Liver (tissue), 8 donors: ENCODE measurements at regions not wholly inside any gene's neighbourhood (a gene's known extent, or its start where the extent isn't known, plus 50 kb on each side); places are given as distances from the start of the nearest gene placed in this dataset.

Experiments used
- DNase-seq: peaks from one replicate; pipeline ENCODE4 v3.0.0-alpha.2; 2017; ENCODE audit warnings: low spot score
- H3K27ac ChIP-seq, 2 donors: one replicate each; pipeline ENCODE4 v1.7.0; 2013; ENCODE audit warnings: inconsistent platforms in 2 of 2, low read length in 2 of 2, control low read depth in 1 of 2, low read depth in 1 of 2, mild to moderate bottlenecking in 1 of 2
- H3K27me3 ChIP-seq, 4 donors: one replicate each; pipeline versions ENCODE4 v1.6.1 to v1.7.0; 2013; ENCODE audit warnings: low read length in 3 of 4, inconsistent platforms in 1 of 4, mild to moderate bottlenecking in 1 of 4, moderate library complexity in 1 of 4; ENCODE audit not compliant: control insufficient read depth in 4 of 4, insufficient read depth in 4 of 4
- H3K36me3 ChIP-seq, 4 donors: one replicate each; pipeline versions ENCODE4 v1.6.1 to v1.7.0; 2013; ENCODE audit warnings: low read length in 3 of 4, mild to moderate bottlenecking in 3 of 4, low read depth in 1 of 4, moderate library complexity in 1 of 4; ENCODE audit not compliant: control insufficient read depth in 4 of 4, insufficient read depth in 3 of 4
- H3K4me1 ChIP-seq, 4 donors: one replicate each; pipeline versions ENCODE4 v1.6.1 to v1.7.0; 2013; ENCODE audit warnings: low read length in 3 of 4, mild to moderate bottlenecking in 3 of 4, moderate library complexity in 1 of 4; ENCODE audit not compliant: control insufficient read depth in 4 of 4, insufficient read depth in 4 of 4
- H3K4me3 ChIP-seq, 3 donors: one replicate each; pipeline versions ENCODE4 v1.6.1 to v1.7.0; 2013; ENCODE audit warnings: low read length in 3 of 3, control low read depth in 1 of 3, low read depth in 1 of 3, mild to moderate bottlenecking in 1 of 3
- H3K9ac ChIP-seq, 2 donors: one replicate each; pipeline ENCODE4 v1.7.0; 2013; ENCODE audit warnings: low read length in 2 of 2, mild to moderate bottlenecking in 2 of 2, moderate library complexity in 2 of 2, control low read depth in 1 of 2, low read depth in 1 of 2
- H3K9me3 ChIP-seq, 4 donors: one replicate each; pipeline versions ENCODE4 v1.6.1 to v1.7.0; 2013; ENCODE audit warnings: low read length in 3 of 4; ENCODE audit not compliant: control insufficient read depth in 4 of 4
- ATF3 ChIP-seq: IDR thresholded peaks from 2 replicates; pipeline ENCODE4 v1.6.1; 2016; ENCODE audit warnings: antibody characterized with exemption
- CTCF ChIP-seq: fragments of 150-350 bp; IDR thresholded peaks from 2 replicates; pipeline ENCODE4 v1.5.1; 2017; ENCODE audit warnings: improper control_type of control experiment, low read depth, low read length; ENCODE audit not compliant: missing input control
- EGR1 ChIP-seq, 2 donors: IDR thresholded peaks; 2 replicates each; pipeline ENCODE4 v1.6.1; 2016 to 2018; ENCODE audit warnings: antibody characterized with exemption in 2 of 2, low read depth in 2 of 2
- FOXA2 ChIP-seq: IDR thresholded peaks from 2 replicates; pipeline ENCODE4 v1.6.1; 2016; ENCODE audit warnings: antibody characterized with exemption
- GABPA ChIP-seq, 2 donors: IDR thresholded peaks in 1 of 2; conservative IDR thresholded peaks in 1 of 2; 2 replicates each; pipeline ENCODE4 v1.6.1; 2016; ENCODE audit warnings: antibody characterized with exemption in 2 of 2, mild to moderate bottlenecking in 1 of 2, moderate library complexity in 1 of 2
- HNF4A ChIP-seq, 2 donors: conservative IDR thresholded peaks; 2 replicates each; pipeline ENCODE4 v1.6.1; 2016; ENCODE audit warnings: antibody characterized with exemption in 2 of 2, mild to moderate bottlenecking in 2 of 2
- HNF4G ChIP-seq: IDR thresholded peaks from 2 replicates; pipeline ENCODE4 v1.6.1; 2016; ENCODE audit warnings: antibody characterized with exemption
- JUND ChIP-seq, 2 donors: IDR thresholded peaks; 2 replicates each; pipeline ENCODE4 v1.6.1; 2016; ENCODE audit warnings: antibody characterized with exemption in 2 of 2
- MAX ChIP-seq: IDR thresholded peaks from 2 replicates; pipeline ENCODE4 v1.6.1; 2016; ENCODE audit warnings: antibody characterized with exemption
- NR2F2 ChIP-seq: IDR thresholded peaks from 2 replicates; pipeline ENCODE4 v1.6.1; 2016; ENCODE audit warnings: antibody characterized with exemption
- RAD21 ChIP-seq, 2 donors: IDR thresholded peaks; 2 replicates each; pipeline ENCODE4 v1.6.1; 2016; ENCODE audit warnings: antibody characterized with exemption in 2 of 2, mild to moderate bottlenecking in 2 of 2
- REST ChIP-seq: IDR thresholded peaks from 2 replicates; pipeline ENCODE4 v1.6.1; 2016; ENCODE audit warnings: antibody characterized with exemption, mild to moderate bottlenecking
- RXRA ChIP-seq, 2 donors: IDR thresholded peaks; 2 replicates each; pipeline ENCODE4 v1.6.1; 2017 to 2018; ENCODE audit warnings: antibody characterized with exemption in 2 of 2, mild to moderate bottlenecking in 1 of 2
- SP1 ChIP-seq: IDR thresholded peaks from 2 replicates; pipeline ENCODE4 v1.6.1; 2018; ENCODE audit warnings: antibody characterized with exemption, mild to moderate bottlenecking
- TAF1 ChIP-seq: conservative IDR thresholded peaks from 2 replicates; pipeline ENCODE4 v1.6.1; 2016; ENCODE audit warnings: antibody characterized with exemption, mild to moderate bottlenecking
- YY1 ChIP-seq: IDR thresholded peaks from 2 replicates; pipeline ENCODE4 v1.6.1; 2016; ENCODE audit warnings: antibody characterized with exemption, mild to moderate bottlenecking
- ZBTB33 ChIP-seq: IDR thresholded peaks from 2 replicates; pipeline ENCODE4 v1.6.1; 2016; ENCODE audit warnings: antibody characterized with exemption
- WGBS: extraction: QIAGEN DNeasy Blood & Tissue Kit; methylation state at CpG from one replicate; pipeline ENCODE4 v1.1.7; 2013; 5-methylcytosine and 5-hydroxymethylcytosine counted together
- donor health status: healthy.
- donor health status: healthy.
- donor health status: healthy.
- donor health status: healthy.
- donor health status: healthy.

- no peak overlapping the region for H3K9ac ChIP-seq
- 90% methylated on average over 18 of the region's 18 CpGs for WGBS
- no peak for DNase-seq
Measured at GRCh38 chr13:111666164-111666776, 345.8 kb downstream of the TEX29 start.

GRCh38 chr13:111667757-111668156 is 347.3 kb downstream of the TEX29 start:
- Histone ChIP-seq H3K27ac (no peak overlapping the region), H3K36me3 (no peaks in the 10 kb centered on the region), H3K9ac (no peak overlapping the region), H3K4me1 (no peaks in the 10 kb centered on the region), H3K27me3 (no peaks in the 10 kb centered on the region), H3K9me3 (no peaks in the 10 kb centered on the region), H3K4me3 (no peak overlapping the region)
- TF ChIP-seq JUND (IDR thresholded peaks at IDR 0.05): no peak
- no peak for TF ChIP-seq RXRA (IDR thresholded peaks at IDR 0.05)
- no peak for TF ChIP-seq EGR1 (IDR thresholded peaks at IDR 0.05; ENCODE audit: low read depth in 2 of 2)
- no peak for TF ChIP-seq NR2F2
- no peak for TF ChIP-seq HNF4A (conservative IDR thresholded peaks at IDR 0.05)
- no peak for TF ChIP-seq HNF4G
- no peak for TF ChIP-seq CTCF
- TF ChIP-seq REST: no peak
- TF ChIP-seq SP1: no peak
- TF ChIP-seq TAF1: no peak
- TF ChIP-seq FOXA2: no peak
- TF ChIP-seq ATF3: no peak
- TF ChIP-seq YY1: no peak
- TF ChIP-seq MAX: no peak
- no peak for TF ChIP-seq ZBTB33
- TF ChIP-seq GABPA (IDR thresholded peaks at IDR 0.05 in 1 of 2, conservative IDR thresholded peaks at IDR 0.05 in 1 of 2): no peak
- no peak for TF ChIP-seq RAD21 (IDR thresholded peaks at IDR 0.05)
- DNase-seq: no peak
- WGBS: 93% methylated on average over 7 of the region's 7 CpGs

More at GRCh38 chr13:111666164-111666776, 345.8 kb downstream of the TEX29 start:
- no peaks in the 10 kb centered on the region for H3K9me3 ChIP-seq
- no peaks in the 10 kb centered on the region for H3K4me1 ChIP-seq
- H3K27me3 ChIP-seq: no peaks in the 10 kb centered on the region
- H3K4me3 ChIP-seq: no peak overlapping the region
- H3K36me3 ChIP-seq: no peaks in the 10 kb centered on the region
- no peak for TF ChIP-seq REST
- TF ChIP-seq YY1: no peak
- H3K27ac ChIP-seq: no peak overlapping the region
